Neural cell (in vitro differentiated cells): ENCODE measurements at regions not wholly inside any gene's neighbourhood (a gene's known extent, or its start where the extent isn't known, plus 50 kb on each side); places are given as distances from the start of the nearest gene placed in this dataset.

Experiments used
- H2AFZ ChIP-seq: fragments of 200-600, 300-800 bp; sonication (generic), shearing (Covaris generic); 2 replicates; pipeline ENCODE4 v1.6.0; 2014; ENCODE audit warnings: low read depth, mild to moderate bottlenecking, antibody characterized with exemption, low read length, moderate library complexity
- H3F3A ChIP-seq: fragments of 200-600 bp; shearing (Covaris generic); 2 replicates; pipeline ENCODE4 v1.6.1; 2016; ENCODE audit warnings: mild to moderate bottlenecking, moderate library complexity, mixed read lengths, antibody characterized with exemption, low read length; ENCODE audit not compliant: insufficient read depth, poor library complexity, severe bottlenecking
- H3K27ac ChIP-seq: fragments of 200-600, 300-800 bp; sonication (generic), shearing (Covaris generic); 2 replicates; pipeline ENCODE4 v1.5.1; 2014; ENCODE audit warnings: mild to moderate bottlenecking, low read length, moderate library complexity
- H3K27me3 ChIP-seq: fragments of 300-800, 200-600 bp; sonication (generic), shearing (Covaris generic); 2 replicates; pipeline ENCODE4 v1.6.0; 2014; ENCODE audit warnings: mild to moderate bottlenecking, low read depth, low read length, moderate library complexity; ENCODE audit not compliant: insufficient read depth
- H3K36me3 ChIP-seq: fragments of 300-800, 200-600 bp; sonication (generic), shearing (Covaris generic); 2 replicates; pipeline ENCODE4 v1.5.1; 2014; ENCODE audit warnings: mild to moderate bottlenecking, antibody characterized with exemption, low read length, moderate library complexity; ENCODE audit not compliant: insufficient read depth
- H3K4me2 ChIP-seq: fragments of 300-800, 200-600 bp; sonication (generic), shearing (Covaris generic); 2 replicates; pipeline ENCODE4 v1.6.0; 2014; ENCODE audit warnings: mild to moderate bottlenecking, low read length
- H3K4me3 ChIP-seq: fragments of 300-800, 200-600 bp; sonication (generic), shearing (Covaris generic); 2 replicates; pipeline ENCODE4 v1.5.1; 2014; ENCODE audit warnings: mild to moderate bottlenecking, low read length, moderate library complexity
- H3K79me2 ChIP-seq: fragments of 200-600 bp; shearing (Covaris generic); replicated peaks from 2 replicates; pipeline ENCODE4 v1.6.0; 2014; ENCODE audit warnings: mild to moderate bottlenecking, low read length, moderate library complexity; ENCODE audit not compliant: insufficient read depth
- H3K9ac ChIP-seq: fragments of 300-800, 200-600 bp; sonication (generic), shearing (Covaris generic); 2 replicates; pipeline ENCODE4 v1.6.1; 2016; ENCODE audit warnings: mild to moderate bottlenecking, low read length, mixed read lengths
- H3K9me2 ChIP-seq: fragments of 200-600 bp; shearing (Covaris generic); 2 replicates; pipeline ENCODE4 v1.6.1; 2016; ENCODE audit warnings: mild to moderate bottlenecking, low read length, mixed read lengths; ENCODE audit not compliant: insufficient read depth
- H3K9me3 ChIP-seq: fragments of 200-600, 300-800 bp; sonication (generic), shearing (Covaris generic); 2 replicates; pipeline ENCODE4 v1.6.1; 2016; ENCODE audit warnings: mild to moderate bottlenecking, mixed run types, low read length, moderate library complexity, mixed read lengths
- H4K20me1 ChIP-seq: fragments of 200-600 bp; shearing (Covaris generic); 2 replicates; pipeline ENCODE4 v1.6.1; 2016; ENCODE audit warnings: mild to moderate bottlenecking, mixed run types; ENCODE audit not compliant: insufficient read depth
- EP300 ChIP-seq: fragments of 450-650 bp; conservative IDR thresholded peaks from 2 replicates; pipeline ENCODE4 v1.6.1; 2014; ENCODE audit warnings: antibody characterized with exemption, mild to moderate bottlenecking, moderate library complexity; ENCODE audit not compliant: poor library complexity, severe bottlenecking
- EZH2 ChIP-seq: fragments of 200-600, 300-800 bp; shearing (Covaris generic), sonication (generic); IDR thresholded peaks from 2 replicates; pipeline ENCODE4 v1.6.1; 2014; ENCODE audit warnings: antibody characterized with exemption, low read length, borderline replicate concordance, mild to moderate bottlenecking; ENCODE audit not compliant: insufficient read depth, poor library complexity, severe bottlenecking
- MXI1 ChIP-seq: fragments of 450-650 bp; conservative IDR thresholded peaks from 2 replicates; pipeline ENCODE4 v1.6.1; 2014; ENCODE audit warnings: antibody characterized with exemption, mild to moderate bottlenecking; ENCODE audit not compliant: poor library complexity, severe bottlenecking
- POLR2AphosphoS5 ChIP-seq: IDR thresholded peaks from 2 replicates; pipeline ENCODE4 v1.6.1; 2012
- SMC3 ChIP-seq: fragments of 450-650 bp; conservative IDR thresholded peaks from 2 replicates; pipeline ENCODE4 v1.6.1; 2014; ENCODE audit warnings: antibody characterized with exemption, mild to moderate bottlenecking, moderate library complexity; ENCODE audit not compliant: poor library complexity
- TAF1 ChIP-seq: IDR thresholded peaks from 2 replicates; pipeline ENCODE4 v1.6.1; 2012; ENCODE audit warnings: low read depth
- TF ChIP-seq, protein P1 (sequence below): IDR thresholded peaks from 2 replicates; pipeline ENCODE4 v1.6.1; 2012; ENCODE audit warnings: borderline replicate concordance
- TF ChIP-seq, protein P2 (sequence below): fragments of 450-650 bp; IDR thresholded peaks from 2 replicates; pipeline ENCODE4 v1.5.1; 2014; ENCODE audit warnings: antibody characterized with exemption, mild to moderate bottlenecking, moderate library complexity; ENCODE audit not compliant: poor library complexity, severe bottlenecking

DNA sequence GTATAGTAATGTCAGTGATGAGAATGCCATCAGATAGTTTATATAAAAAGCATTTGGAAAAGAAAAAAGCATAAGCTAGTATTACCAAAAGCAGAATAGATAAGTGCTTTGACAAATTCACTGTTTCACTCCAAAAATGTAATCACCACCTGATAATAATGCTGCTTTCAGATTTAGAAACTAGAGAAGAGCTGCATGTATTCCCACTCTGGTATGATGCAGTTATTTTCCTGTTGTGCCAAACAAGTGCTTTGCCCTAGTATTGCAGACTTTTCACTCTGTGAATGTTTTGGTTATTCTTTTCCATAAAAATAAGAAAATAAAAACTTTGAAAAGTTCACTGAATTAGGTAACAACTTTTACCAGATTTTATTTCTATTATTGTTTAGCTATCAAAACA lies 267.7 kb upstream of the TET2 start:
- Histone ChIP-seq H4K20me1 (no peaks in the 10 kb centered on the region), H3K36me3 (no peaks in the 10 kb centered on the region), H3K27ac (no peak overlapping the region), H3K9me2 (no peaks in the 10 kb centered on the region), H3K79me2 (no peaks in the 10 kb centered on the region), H3F3A (no peaks in the 10 kb centered on the region), H3K27me3 (no peaks in the 10 kb centered on the region), H3K9me3 (no peaks in the 10 kb centered on the region), H3K4me2 (no peak overlapping the region), H3K4me3 (no peak overlapping the region), H2AFZ (no peak overlapping the region), H3K9ac (no peak overlapping the region)
- no peak for TF ChIP-seq EZH2
- TF ChIP-seq, protein P1, sequence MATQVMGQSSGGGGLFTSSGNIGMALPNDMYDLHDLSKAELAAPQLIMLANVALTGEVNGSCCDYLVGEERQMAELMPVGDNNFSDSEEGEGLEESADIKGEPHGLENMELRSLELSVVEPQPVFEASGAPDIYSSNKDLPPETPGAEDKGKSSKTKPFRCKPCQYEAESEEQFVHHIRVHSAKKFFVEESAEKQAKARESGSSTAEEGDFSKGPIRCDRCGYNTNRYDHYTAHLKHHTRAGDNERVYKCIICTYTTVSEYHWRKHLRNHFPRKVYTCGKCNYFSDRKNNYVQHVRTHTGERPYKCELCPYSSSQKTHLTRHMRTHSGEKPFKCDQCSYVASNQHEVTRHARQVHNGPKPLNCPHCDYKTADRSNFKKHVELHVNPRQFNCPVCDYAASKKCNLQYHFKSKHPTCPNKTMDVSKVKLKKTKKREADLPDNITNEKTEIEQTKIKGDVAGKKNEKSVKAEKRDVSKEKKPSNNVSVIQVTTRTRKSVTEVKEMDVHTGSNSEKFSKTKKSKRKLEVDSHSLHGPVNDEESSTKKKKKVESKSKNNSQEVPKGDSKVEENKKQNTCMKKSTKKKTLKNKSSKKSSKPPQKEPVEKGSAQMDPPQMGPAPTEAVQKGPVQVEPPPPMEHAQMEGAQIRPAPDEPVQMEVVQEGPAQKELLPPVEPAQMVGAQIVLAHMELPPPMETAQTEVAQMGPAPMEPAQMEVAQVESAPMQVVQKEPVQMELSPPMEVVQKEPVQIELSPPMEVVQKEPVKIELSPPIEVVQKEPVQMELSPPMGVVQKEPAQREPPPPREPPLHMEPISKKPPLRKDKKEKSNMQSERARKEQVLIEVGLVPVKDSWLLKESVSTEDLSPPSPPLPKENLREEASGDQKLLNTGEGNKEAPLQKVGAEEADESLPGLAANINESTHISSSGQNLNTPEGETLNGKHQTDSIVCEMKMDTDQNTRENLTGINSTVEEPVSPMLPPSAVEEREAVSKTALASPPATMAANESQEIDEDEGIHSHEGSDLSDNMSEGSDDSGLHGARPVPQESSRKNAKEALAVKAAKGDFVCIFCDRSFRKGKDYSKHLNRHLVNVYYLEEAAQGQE, result no peak
- TF ChIP-seq, protein P2, sequence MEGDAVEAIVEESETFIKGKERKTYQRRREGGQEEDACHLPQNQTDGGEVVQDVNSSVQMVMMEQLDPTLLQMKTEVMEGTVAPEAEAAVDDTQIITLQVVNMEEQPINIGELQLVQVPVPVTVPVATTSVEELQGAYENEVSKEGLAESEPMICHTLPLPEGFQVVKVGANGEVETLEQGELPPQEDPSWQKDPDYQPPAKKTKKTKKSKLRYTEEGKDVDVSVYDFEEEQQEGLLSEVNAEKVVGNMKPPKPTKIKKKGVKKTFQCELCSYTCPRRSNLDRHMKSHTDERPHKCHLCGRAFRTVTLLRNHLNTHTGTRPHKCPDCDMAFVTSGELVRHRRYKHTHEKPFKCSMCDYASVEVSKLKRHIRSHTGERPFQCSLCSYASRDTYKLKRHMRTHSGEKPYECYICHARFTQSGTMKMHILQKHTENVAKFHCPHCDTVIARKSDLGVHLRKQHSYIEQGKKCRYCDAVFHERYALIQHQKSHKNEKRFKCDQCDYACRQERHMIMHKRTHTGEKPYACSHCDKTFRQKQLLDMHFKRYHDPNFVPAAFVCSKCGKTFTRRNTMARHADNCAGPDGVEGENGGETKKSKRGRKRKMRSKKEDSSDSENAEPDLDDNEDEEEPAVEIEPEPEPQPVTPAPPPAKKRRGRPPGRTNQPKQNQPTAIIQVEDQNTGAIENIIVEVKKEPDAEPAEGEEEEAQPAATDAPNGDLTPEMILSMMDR, result no peak
- TF ChIP-seq POLR2AphosphoS5, result no peak

DNA sequence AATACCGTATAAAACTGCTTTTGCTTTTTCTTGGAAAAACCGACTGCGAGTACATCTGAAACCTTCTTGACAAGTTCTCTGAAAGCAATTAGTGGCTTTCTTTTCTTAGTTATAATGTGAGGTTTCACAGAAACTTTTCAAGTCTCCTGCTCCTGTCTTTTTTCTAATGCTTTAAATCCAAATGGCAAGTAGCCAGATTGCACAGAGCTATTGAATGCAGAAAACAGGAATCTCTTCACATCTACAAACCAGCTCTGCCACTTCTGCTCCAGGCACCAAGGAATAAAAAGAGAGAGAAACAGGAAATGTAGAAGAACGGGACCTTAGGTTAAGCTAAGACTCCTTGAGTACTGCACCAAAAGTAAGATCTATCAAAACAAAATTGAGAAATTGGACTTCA lies 267.3 kb upstream of the TET2 start:
- no peaks in the 10 kb centered on the region for H3K9me3 ChIP-seq
- H3K4me2 ChIP-seq, result no peak overlapping the region
- H3K27me3 ChIP-seq, result no peaks in the 10 kb centered on the region
- H3F3A ChIP-seq, result no peaks in the 10 kb centered on the region
- no peaks in the 10 kb centered on the region for H3K9me2 ChIP-seq
- H3K4me3 ChIP-seq, result no peak overlapping the region
- H3K79me2 ChIP-seq, result no peaks in the 10 kb centered on the region
- no peak overlapping the region for H3K9ac ChIP-seq
- no peak for TF ChIP-seq MXI1
- TF ChIP-seq, protein P1, result no peak
- TF ChIP-seq POLR2AphosphoS5, result no peak
- TF ChIP-seq SMC3, result no peak
- TF ChIP-seq EP300, result no peak
- no peak for TF ChIP-seq TAF1
- TF ChIP-seq, protein P2, result no peak
- TF ChIP-seq EZH2, result no peak
- H4K20me1 ChIP-seq, result no peaks in the 10 kb centered on the region
- no peaks in the 10 kb centered on the region for H3K36me3 ChIP-seq
- no peak overlapping the region for H2AFZ ChIP-seq
- H3K27ac ChIP-seq, result no peak overlapping the region
